ENCODE measurements at regions not wholly inside any gene's neighbourhood (a gene's known extent, or its start where the extent isn't known, plus 50 kb on each side); places are given as distances from the start of the nearest gene placed in this dataset.
"Not testable (repeated sequence)": the region's sequence is repeated elsewhere in the genome, so short reads cannot be mapped to it uniquely, and the experiment has no call there.

DNA sequence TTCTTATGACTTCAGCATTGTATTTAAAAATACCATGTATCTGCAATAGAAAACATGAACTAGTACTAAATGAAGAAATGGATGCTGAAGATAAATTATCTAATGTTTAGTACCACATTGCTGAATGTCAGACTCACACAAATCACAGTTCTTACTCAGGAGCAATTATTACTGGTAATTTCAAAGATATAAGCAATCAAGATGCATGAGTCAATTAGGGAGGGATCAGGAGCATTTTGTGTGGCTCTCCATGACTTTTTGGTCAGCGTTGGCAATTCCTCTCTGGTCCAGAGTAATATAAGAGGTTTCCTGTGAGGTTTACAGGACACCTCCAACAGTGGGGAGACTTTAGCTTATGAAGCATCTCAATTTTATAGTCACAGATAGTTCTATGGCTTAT is 167.0 kb upstream of the PCDH7 start:
- H3K27me3 ChIP-seq (ENCODE audit: insufficient read depth, poor library complexity, severe bottlenecking): no peaks in the 10 kb centered on the region
- H3K4me3 ChIP-seq (ENCODE audit: severe bottlenecking): no peak overlapping the region
- no peaks in the 10 kb centered on the region for H3K4me1 ChIP-seq (ENCODE audit: insufficient read depth, poor library complexity, severe bottlenecking)
- no peak overlapping the region for H3K27ac ChIP-seq (ENCODE audit: poor library complexity, severe bottlenecking)
- ATAC-seq (ENCODE audit: low read depth): no peak
- DNase-seq (ENCODE audit: low spot score): no peak
- H3K9me3 ChIP-seq (ENCODE audit: severe bottlenecking): no peaks in the 10 kb centered on the region
- H3K36me3 ChIP-seq (ENCODE audit: low read depth): no peaks in the 10 kb centered on the region
- TF ChIP-seq, protein P1, sequence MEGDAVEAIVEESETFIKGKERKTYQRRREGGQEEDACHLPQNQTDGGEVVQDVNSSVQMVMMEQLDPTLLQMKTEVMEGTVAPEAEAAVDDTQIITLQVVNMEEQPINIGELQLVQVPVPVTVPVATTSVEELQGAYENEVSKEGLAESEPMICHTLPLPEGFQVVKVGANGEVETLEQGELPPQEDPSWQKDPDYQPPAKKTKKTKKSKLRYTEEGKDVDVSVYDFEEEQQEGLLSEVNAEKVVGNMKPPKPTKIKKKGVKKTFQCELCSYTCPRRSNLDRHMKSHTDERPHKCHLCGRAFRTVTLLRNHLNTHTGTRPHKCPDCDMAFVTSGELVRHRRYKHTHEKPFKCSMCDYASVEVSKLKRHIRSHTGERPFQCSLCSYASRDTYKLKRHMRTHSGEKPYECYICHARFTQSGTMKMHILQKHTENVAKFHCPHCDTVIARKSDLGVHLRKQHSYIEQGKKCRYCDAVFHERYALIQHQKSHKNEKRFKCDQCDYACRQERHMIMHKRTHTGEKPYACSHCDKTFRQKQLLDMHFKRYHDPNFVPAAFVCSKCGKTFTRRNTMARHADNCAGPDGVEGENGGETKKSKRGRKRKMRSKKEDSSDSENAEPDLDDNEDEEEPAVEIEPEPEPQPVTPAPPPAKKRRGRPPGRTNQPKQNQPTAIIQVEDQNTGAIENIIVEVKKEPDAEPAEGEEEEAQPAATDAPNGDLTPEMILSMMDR (IDR thresholded peaks at IDR 0.05; ENCODE audit: poor library complexity, severe bottlenecking): no peak

DNA sequence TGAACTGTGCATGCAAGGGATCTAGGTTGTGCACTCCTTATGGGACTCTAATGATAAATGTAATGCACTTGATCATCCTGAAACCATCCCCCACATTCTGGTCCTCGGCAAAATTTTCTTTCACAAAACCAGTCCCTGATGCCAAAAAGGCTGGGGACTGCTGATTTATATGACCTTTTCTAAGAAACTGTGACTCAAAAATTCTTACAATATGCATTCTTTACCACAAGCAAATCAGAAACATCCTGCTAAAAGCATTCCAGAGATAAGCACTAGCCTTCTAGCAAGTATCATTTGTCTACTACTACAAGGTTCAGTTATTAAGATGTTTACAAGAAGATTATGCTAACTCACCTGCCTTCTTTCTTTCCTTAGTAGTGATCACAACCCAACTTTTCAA is 166.5 kb upstream of the PCDH7 start:
- H3K9me3 ChIP-seq (ENCODE audit: severe bottlenecking): no peaks in the 10 kb centered on the region

DNA sequence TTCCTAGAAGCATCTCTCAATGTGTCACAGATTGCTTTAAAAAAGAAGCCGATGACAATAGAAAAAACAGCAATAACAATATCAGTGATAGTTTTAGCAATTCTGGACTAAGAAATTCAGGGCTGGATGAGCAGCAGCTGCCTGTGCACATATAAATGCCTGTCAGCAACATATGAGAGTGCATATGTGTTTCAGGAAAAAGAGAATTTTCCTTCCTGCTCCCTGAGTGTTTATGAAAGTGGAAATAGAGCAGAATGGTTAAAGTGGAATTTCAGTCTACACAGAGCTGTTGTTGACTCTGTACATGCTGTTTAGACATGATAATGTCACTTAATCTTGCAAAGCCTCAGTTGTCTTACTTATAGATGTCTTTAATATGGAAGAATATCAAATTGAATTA is 164.4 kb upstream of the PCDH7 start:
- no peaks in the 10 kb centered on the region for H3K4me1 ChIP-seq (ENCODE audit: insufficient read depth, poor library complexity, severe bottlenecking)
- H3K36me3 ChIP-seq (ENCODE audit: low read depth): no peaks in the 10 kb centered on the region
- DNase-seq (ENCODE audit: low spot score) (no peak), ATAC-seq (ENCODE audit: low read depth) (no peak)
- no peak overlapping the region for H3K4me3 ChIP-seq (ENCODE audit: severe bottlenecking)
- H3K9me3 ChIP-seq (ENCODE audit: severe bottlenecking): no peaks in the 10 kb centered on the region
- H3K27ac ChIP-seq (ENCODE audit: poor library complexity, severe bottlenecking): no peak overlapping the region
- TF ChIP-seq, protein P1 (IDR thresholded peaks at IDR 0.05; ENCODE audit: poor library complexity, severe bottlenecking): no peak
- H3K27me3 ChIP-seq (ENCODE audit: insufficient read depth, poor library complexity, severe bottlenecking): no peaks in the 10 kb centered on the region

More for the DNA sequence above, 166.5 kb upstream of the PCDH7 start:
- TF ChIP-seq, protein P1 (IDR thresholded peaks at IDR 0.05; ENCODE audit: poor library complexity, severe bottlenecking): no peak
- ATAC-seq (ENCODE audit: low read depth) (no peak), DNase-seq (ENCODE audit: low spot score) (no peak)
- Histone ChIP-seq H3K27ac (ENCODE audit: poor library complexity, severe bottlenecking) (no peak overlapping the region), H3K27me3 (ENCODE audit: insufficient read depth, poor library complexity, severe bottlenecking) (no peaks in the 10 kb centered on the region), H3K4me1 (ENCODE audit: insufficient read depth, poor library complexity, severe bottlenecking) (no peaks in the 10 kb centered on the region), H3K4me3 (ENCODE audit: severe bottlenecking) (no peak overlapping the region), H3K36me3 (ENCODE audit: low read depth) (no peaks in the 10 kb centered on the region)

DNA sequence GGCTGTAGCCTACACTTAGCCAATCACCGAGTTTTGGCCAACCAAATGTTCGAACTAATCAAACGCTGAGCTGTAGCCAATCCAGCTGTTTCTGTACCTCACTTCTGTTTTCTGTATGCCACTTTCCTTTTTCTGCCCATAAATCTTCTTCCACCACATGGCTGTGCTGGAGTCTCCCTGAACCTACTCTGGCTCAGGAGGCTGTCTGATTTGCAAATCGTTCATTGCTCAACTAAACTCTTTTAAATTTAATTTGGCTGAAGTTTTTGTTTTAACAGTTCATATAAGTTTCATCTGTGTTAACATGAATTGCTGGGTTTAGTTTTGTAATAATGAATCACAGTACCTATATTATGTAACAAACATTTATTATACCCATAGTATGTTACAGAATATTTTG is 160.7 kb upstream of the PCDH7 start:
- DNase-seq (ENCODE audit: low spot score) (no peak), ATAC-seq (ENCODE audit: low read depth) (no peak)
- TF ChIP-seq, protein P1 (IDR thresholded peaks at IDR 0.05; ENCODE audit: poor library complexity, severe bottlenecking): no peak
- Histone ChIP-seq H3K4me3 (ENCODE audit: severe bottlenecking) (no peak overlapping the region), H3K27ac (ENCODE audit: poor library complexity, severe bottlenecking) (no peak overlapping the region), H3K4me1 (ENCODE audit: insufficient read depth, poor library complexity, severe bottlenecking) (no peaks in the 10 kb centered on the region), H3K27me3 (ENCODE audit: insufficient read depth, poor library complexity, severe bottlenecking) (no peaks in the 10 kb centered on the region), H3K9me3 (ENCODE audit: severe bottlenecking) (no peaks in the 10 kb centered on the region), H3K36me3 (ENCODE audit: low read depth) (no peaks in the 10 kb centered on the region)

DNA sequence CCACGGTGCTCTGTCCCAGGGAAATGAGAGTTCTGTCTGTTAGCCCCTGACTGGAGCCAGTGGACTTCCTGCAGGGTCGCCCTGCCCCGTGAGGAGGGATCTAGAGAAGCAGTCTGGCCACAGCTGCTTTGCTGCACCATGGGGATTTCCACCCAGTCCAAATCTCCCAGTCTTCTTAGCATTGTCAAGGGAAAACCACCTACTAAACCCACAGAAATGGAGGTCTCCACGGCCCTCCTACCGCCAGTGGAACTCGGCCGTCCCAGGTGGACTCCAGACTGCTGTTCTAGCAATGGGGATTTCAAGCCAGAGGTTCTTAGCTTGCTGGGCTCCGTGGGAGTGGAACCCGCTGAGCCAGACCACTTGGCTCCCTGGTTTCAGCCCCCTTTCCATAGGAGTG is 133.3 kb upstream of the PCDH7 start:
- Histone ChIP-seq H3K9me3 (ENCODE audit: severe bottlenecking) (no peaks in the 10 kb centered on the region), H3K27ac (ENCODE audit: poor library complexity, severe bottlenecking) (no peak overlapping the region), H3K4me1 (ENCODE audit: insufficient read depth, poor library complexity, severe bottlenecking) (no peaks in the 10 kb centered on the region), H3K27me3 (ENCODE audit: insufficient read depth, poor library complexity, severe bottlenecking) (no peaks in the 10 kb centered on the region), H3K4me3 (ENCODE audit: severe bottlenecking) (no peak overlapping the region), H3K36me3 (ENCODE audit: low read depth) (no peaks in the 10 kb centered on the region)
- DNase-seq (ENCODE audit: low spot score) (no peak), ATAC-seq (ENCODE audit: low read depth) (no peak)
- TF ChIP-seq, protein P1 (IDR thresholded peaks at IDR 0.05; ENCODE audit: poor library complexity, severe bottlenecking): no peak

DNA sequence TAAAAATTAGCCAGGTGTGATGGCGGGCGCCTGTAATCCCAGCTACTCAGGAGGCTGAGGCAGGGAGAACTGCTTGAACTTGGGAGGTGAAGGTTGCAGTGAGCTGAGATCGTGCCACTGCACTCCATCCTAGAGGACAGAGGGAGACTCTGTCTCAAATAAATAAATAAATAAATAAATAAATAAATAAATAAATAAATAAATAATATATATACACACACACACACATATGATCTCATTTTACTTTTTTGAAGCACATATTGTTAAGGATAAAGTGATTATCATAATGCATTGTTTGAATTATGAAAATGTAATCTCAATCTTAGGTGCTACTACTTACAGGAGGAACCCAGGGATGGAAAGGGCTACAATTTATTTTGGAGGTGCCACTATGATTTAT is 130.5 kb upstream of the PCDH7 start:
- H3K36me3 ChIP-seq (ENCODE audit: low read depth); H3K9me3 ChIP-seq (ENCODE audit: severe bottlenecking); DNase-seq (ENCODE audit: low spot score); H3K4me1 ChIP-seq (ENCODE audit: insufficient read depth, poor library complexity, severe bottlenecking); H3K27me3 ChIP-seq (ENCODE audit: insufficient read depth, poor library complexity, severe bottlenecking); ATAC-seq (ENCODE audit: low read depth); H3K27ac ChIP-seq (ENCODE audit: poor library complexity, severe bottlenecking); H3K4me3 ChIP-seq (ENCODE audit: severe bottlenecking): not testable (repeated sequence)

Data from RWPE2 (cell line).